ENCODE measurements at regions not wholly inside any gene's neighbourhood (a gene's known extent, or its start where the extent isn't known, plus 50 kb on each side); places are given as distances from the start of the nearest gene placed in this dataset.

DNA sequence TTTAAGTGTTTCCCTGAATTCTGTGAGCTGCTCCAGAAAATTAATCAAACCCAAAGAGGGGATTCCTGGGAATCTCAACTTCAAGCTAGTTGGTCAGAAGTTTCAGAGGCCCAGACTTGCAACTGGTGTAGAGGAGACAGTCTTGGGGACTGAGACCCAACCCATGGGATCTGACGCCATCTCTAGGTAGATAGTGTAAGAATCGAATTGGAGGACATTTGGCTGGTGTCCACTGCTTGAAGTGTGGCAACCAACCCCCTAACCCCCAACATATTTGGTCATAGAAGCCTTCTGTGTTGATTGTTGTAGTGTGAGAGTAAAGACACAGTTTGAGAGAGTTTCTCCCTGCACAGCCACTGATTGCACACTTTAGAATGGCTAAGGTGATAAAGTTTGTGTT, 103.5 kb upstream of the CARMIL1 start:
- Histone ChIP-seq H3K79me2 (ENCODE audit: control insufficient read depth, insufficient read depth, low read length) (no peaks in the 10 kb centered on the region), H3K36me3 (replicated peaks in 1 of 2; ENCODE audit: control extremely low read depth in 1 of 2, control insufficient read depth in 1 of 2, extremely low read depth in 1 of 2, insufficient read depth in 2 of 2, low read length in 1 of 2) (no peaks in the 10 kb centered on the region), H3K9me3 (ENCODE audit: control extremely low read depth in 1 of 3, control insufficient read depth in 2 of 3, insufficient read depth in 1 of 3, low read length in 2 of 3) (no peaks in the 10 kb centered on the region), H4K20me1 (ENCODE audit: control insufficient read depth, insufficient read depth, low read length, poor library complexity, severe bottlenecking) (no peaks in the 10 kb centered on the region), H3K27ac (ENCODE audit: low read length in 2 of 2) (no peak overlapping the region), H3K4me2 (replicated peaks; ENCODE audit: low read depth, low read length, poor library complexity, severe bottlenecking) (no peak overlapping the region), H3K27me3 (replicated peaks in 1 of 4; ENCODE audit: control extremely low read depth in 1 of 4, control insufficient read depth in 3 of 4, insufficient read depth in 4 of 4, low read length in 3 of 4) (peaks cover 0 to 6% (median 0%) of the 10 kb centered on the region in 4 experiments), H3K4me3 (ENCODE audit: control extremely low read depth in 1 of 5, extremely low read depth in 1 of 5, insufficient read depth in 1 of 5, low read depth in 2 of 5, low read length in 4 of 5) (no peak overlapping the region), H3K9ac (ENCODE audit: low read length) (no peak overlapping the region), H3K4me1 (ENCODE audit: control insufficient read depth in 2 of 2, insufficient read depth in 2 of 2, low read length in 2 of 2) (no peaks in the 10 kb centered on the region), H2AFZ (ENCODE audit: insufficient read depth, low read depth, low read length, poor library complexity, severe bottlenecking) (no peak overlapping the region)
- H3K27ac Mint-ChIP-seq, result no peak overlapping the region
- DNase-seq (no peak), ATAC-seq (ENCODE audit: low read depth) (no peak)
- H3K27me3 Mint-ChIP-seq, result peaks cover 9% of the 10 kb centered on the region
- intact Hi-C loops (cut with micrococcal nuclease), result no loop called here
- POLR2A ChIA-PET, result no interaction called here
- TF ChIP-seq, protein P1, sequence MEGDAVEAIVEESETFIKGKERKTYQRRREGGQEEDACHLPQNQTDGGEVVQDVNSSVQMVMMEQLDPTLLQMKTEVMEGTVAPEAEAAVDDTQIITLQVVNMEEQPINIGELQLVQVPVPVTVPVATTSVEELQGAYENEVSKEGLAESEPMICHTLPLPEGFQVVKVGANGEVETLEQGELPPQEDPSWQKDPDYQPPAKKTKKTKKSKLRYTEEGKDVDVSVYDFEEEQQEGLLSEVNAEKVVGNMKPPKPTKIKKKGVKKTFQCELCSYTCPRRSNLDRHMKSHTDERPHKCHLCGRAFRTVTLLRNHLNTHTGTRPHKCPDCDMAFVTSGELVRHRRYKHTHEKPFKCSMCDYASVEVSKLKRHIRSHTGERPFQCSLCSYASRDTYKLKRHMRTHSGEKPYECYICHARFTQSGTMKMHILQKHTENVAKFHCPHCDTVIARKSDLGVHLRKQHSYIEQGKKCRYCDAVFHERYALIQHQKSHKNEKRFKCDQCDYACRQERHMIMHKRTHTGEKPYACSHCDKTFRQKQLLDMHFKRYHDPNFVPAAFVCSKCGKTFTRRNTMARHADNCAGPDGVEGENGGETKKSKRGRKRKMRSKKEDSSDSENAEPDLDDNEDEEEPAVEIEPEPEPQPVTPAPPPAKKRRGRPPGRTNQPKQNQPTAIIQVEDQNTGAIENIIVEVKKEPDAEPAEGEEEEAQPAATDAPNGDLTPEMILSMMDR (IDR thresholded peaks at IDR 0.05), result no peak
- TF ChIP-seq EZH2 (IDR thresholded peaks at IDR 0.05; ENCODE audit: borderline replicate concordance, insufficient read depth, low read depth, low read length, poor library complexity, severe bottlenecking), result no peak
- WGBS (ENCODE audit: insufficient coverage), result no CpG with 5 or more reads among the region's 2 CpGs
- H3K4me3 Mint-ChIP-seq, result no peak overlapping the region
- CTCF ChIA-PET, result interaction anchor here (2.1 kb wide), 1 partner anchor 149 kb away, joined by 6 read pairs; no protein-coding TSS in a partner anchor
- H3K9me3 Mint-ChIP-seq (ENCODE audit: insufficient read depth), result no peaks in the 10 kb centered on the region
- H3K4me1 Mint-ChIP-seq, result peaks cover 2% of the 10 kb centered on the region

DNA sequence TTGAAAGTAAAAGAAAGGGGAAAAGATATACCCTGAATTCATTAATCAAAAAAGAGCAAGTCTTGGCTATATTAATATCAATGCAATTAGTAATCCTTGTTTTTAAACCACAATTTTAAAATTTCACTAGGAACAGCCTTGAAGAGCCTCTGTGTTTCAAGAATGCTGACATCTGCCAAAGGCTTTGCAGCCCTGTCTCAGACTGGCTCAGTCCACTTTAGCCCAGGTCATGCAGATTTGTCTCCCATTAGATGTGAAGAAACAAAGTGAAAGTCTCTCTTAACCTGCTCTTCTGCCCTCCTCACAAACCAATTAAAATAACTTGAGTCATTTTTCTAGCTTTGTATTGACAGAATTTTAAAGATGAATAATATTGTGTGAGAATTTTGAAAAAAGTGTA, 102.7 kb upstream of the CARMIL1 start:
- Histone ChIP-seq H3K36me3 (replicated peaks in 1 of 2; ENCODE audit: control extremely low read depth in 1 of 2, control insufficient read depth in 1 of 2, extremely low read depth in 1 of 2, insufficient read depth in 2 of 2, low read length in 1 of 2) (no peaks in the 10 kb centered on the region), H3K9ac (ENCODE audit: low read length) (no peak overlapping the region), H3K27me3 (replicated peaks in 1 of 4; ENCODE audit: control extremely low read depth in 1 of 4, control insufficient read depth in 3 of 4, insufficient read depth in 4 of 4, low read length in 3 of 4) (peaks cover 0 to 6% (median 0%) of the 10 kb centered on the region in 4 experiments), H3K27ac (ENCODE audit: low read length in 2 of 2) (no peak overlapping the region), H3K4me2 (replicated peaks; ENCODE audit: low read depth, low read length, poor library complexity, severe bottlenecking) (no peak overlapping the region), H3K9me3 (ENCODE audit: control extremely low read depth in 1 of 3, control insufficient read depth in 2 of 3, insufficient read depth in 1 of 3, low read length in 2 of 3) (no peaks in the 10 kb centered on the region), H2AFZ (ENCODE audit: insufficient read depth, low read depth, low read length, poor library complexity, severe bottlenecking) (no peak overlapping the region), H4K20me1 (ENCODE audit: control insufficient read depth, insufficient read depth, low read length, poor library complexity, severe bottlenecking) (no peaks in the 10 kb centered on the region), H3K4me1 (ENCODE audit: control insufficient read depth in 2 of 2, insufficient read depth in 2 of 2, low read length in 2 of 2) (no peaks in the 10 kb centered on the region), H3K79me2 (ENCODE audit: control insufficient read depth, insufficient read depth, low read length) (no peaks in the 10 kb centered on the region), H3K4me3 (ENCODE audit: control extremely low read depth in 1 of 5, extremely low read depth in 1 of 5, insufficient read depth in 1 of 5, low read depth in 2 of 5, low read length in 4 of 5) (no peak overlapping the region)
- no peak for TF ChIP-seq EZH2 (IDR thresholded peaks at IDR 0.05; ENCODE audit: borderline replicate concordance, insufficient read depth, low read depth, low read length, poor library complexity, severe bottlenecking)
- TF ChIP-seq, protein P1 (IDR thresholded peaks at IDR 0.05), result no peak
- ATAC-seq (ENCODE audit: low read depth) (no peak), DNase-seq (no peak)
- intact Hi-C loops (cut with micrococcal nuclease), result no loop called here
- Mint-ChIP-seq H3K27me3 (peaks cover 9% of the 10 kb centered on the region), H3K27ac (no peak overlapping the region), H3K9me3 (ENCODE audit: insufficient read depth) (no peaks in the 10 kb centered on the region), H3K4me1 (peaks cover 2% of the 10 kb centered on the region), H3K4me3 (no peak overlapping the region)
- POLR2A ChIA-PET, result no interaction called here
- CTCF ChIA-PET, result interaction anchor here (1.3 to 2.1 kb wide), 2 partner anchors 149 to 314 kb away, joined by 4 to 6 read pairs; no protein-coding TSS in a partner anchor
